DOHH2 (cell line): ENCODE measurements at regions not wholly inside any gene's neighbourhood (a gene's known extent, or its start where the extent isn't known, plus 50 kb on each side); places are given as distances from the start of the nearest gene placed in this dataset.

Source experiments
- H3F3A ChIP-seq: fragments of 200-600 bp; sonication (generic), shearing (Covaris generic); 2 replicates; pipeline ENCODE4 v1.6.0; 2016; ENCODE audit warnings: antibody characterized with exemption, mild to moderate bottlenecking; ENCODE audit not compliant: control insufficient read depth, insufficient read depth
- H3K27ac ChIP-seq: fragments of 200-600 bp; sonication (generic); 2 replicates; pipeline ENCODE4 v1.5.1; 2014; ENCODE audit warnings: low read depth, mild to moderate bottlenecking, low read length, moderate library complexity
- H3K27me3 ChIP-seq: fragments of 200-600 bp; sonication (generic); 2 replicates; pipeline ENCODE4 v1.6.1; 2014; ENCODE audit warnings: mild to moderate bottlenecking, low read length, mixed read lengths; ENCODE audit not compliant: control insufficient read depth
- H3K36me3 ChIP-seq: fragments of 200-600 bp; sonication (generic); 2 replicates; pipeline ENCODE4 v1.6.1; 2014; ENCODE audit warnings: mild to moderate bottlenecking, low read length, moderate library complexity, mixed read lengths; ENCODE audit not compliant: control insufficient read depth
- H3K4me1 ChIP-seq: fragments of 200-600 bp; sonication (generic); 2 replicates; pipeline ENCODE4 v1.6.1; 2014; ENCODE audit warnings: mild to moderate bottlenecking, low read length, mixed read lengths; ENCODE audit not compliant: control insufficient read depth
- H3K4me2 ChIP-seq: fragments of 200-600 bp; sonication (generic); 2 replicates; pipeline ENCODE4 v1.6.0; 2014; ENCODE audit warnings: mild to moderate bottlenecking, low read length, moderate library complexity
- H3K4me3 ChIP-seq: fragments of 200-600 bp; sonication (generic); 2 replicates; pipeline ENCODE4 v1.5.1; 2014; ENCODE audit warnings: mild to moderate bottlenecking, low read length, mixed read lengths
- H3K79me2 ChIP-seq: fragments of 200-600 bp; sonication (generic); 2 replicates; pipeline ENCODE4 v1.6.1; 2014; ENCODE audit warnings: mild to moderate bottlenecking, low read length, mixed read lengths; ENCODE audit not compliant: control insufficient read depth
- H3K9me2 ChIP-seq: fragments of 200-600 bp; sonication (generic); replicated peaks from 2 replicates; pipeline ENCODE4 v1.6.1; 2014; ENCODE audit warnings: mild to moderate bottlenecking, low read length, mixed read lengths; ENCODE audit not compliant: control insufficient read depth
- H3K9me3 ChIP-seq: fragments of 200-600 bp; sonication (generic); 2 replicates; pipeline ENCODE4 v1.6.1; 2014; ENCODE audit warnings: antibody characterized with exemption, low read length, mixed read lengths; ENCODE audit not compliant: control insufficient read depth, insufficient read depth
- H4K20me1 ChIP-seq: fragments of 200-600 bp; sonication (generic); 2 replicates; pipeline ENCODE4 v1.6.0; 2014; ENCODE audit warnings: low read depth, mild to moderate bottlenecking, antibody characterized with exemption, low read length, moderate library complexity; ENCODE audit not compliant: control insufficient read depth, insufficient read depth
- CTCF ChIP-seq: fragments of 200-600 bp; sonication (generic); IDR thresholded peaks from one replicate; pipeline ENCODE4 v1.5.1; 2014; ENCODE audit warnings: antibody characterized with exemption, mild to moderate bottlenecking, low read depth, low read length; ENCODE audit not compliant: poor library complexity, severe bottlenecking
- EZH2phosphoT487 ChIP-seq: fragments of 200-600 bp; sonication (generic); IDR thresholded peaks from 2 replicates; pipeline ENCODE4 v1.6.1; 2017; ENCODE audit warnings: borderline replicate concordance, mild to moderate bottlenecking, antibody characterized with exemption, low read length, moderate library complexity, mixed read lengths

GRCh38 chr14:98799891-98800290, 472.1 kb downstream of the BCL11B start:
- no peaks in the 10 kb centered on the region for H3K9me2 ChIP-seq
- H3K9me3 ChIP-seq = no peaks in the 10 kb centered on the region; the same call in 1 of the 2 replicates
- H3K36me3 ChIP-seq = no peaks in the 10 kb centered on the region

GRCh38 chr14:98802044-98802443, 470.0 kb downstream of the BCL11B start:
- Histone ChIP-seq H3K27me3 (no peaks in the 10 kb centered on the region), H3K4me2 (no peak overlapping the region), H3K9me3 (no peaks in the 10 kb centered on the region; the same call in 1 of the 2 replicates), H3K4me1 (no peaks in the 10 kb centered on the region), H3F3A (no peaks in the 10 kb centered on the region), H3K36me3 (no peaks in the 10 kb centered on the region), H3K4me3 (no peak overlapping the region), H3K79me2 (no peaks in the 10 kb centered on the region), H3K27ac (no peak overlapping the region), H3K9me2 (no peaks in the 10 kb centered on the region), H4K20me1 (no peaks in the 10 kb centered on the region)
- TF ChIP-seq CTCF (no peak), EZH2phosphoT487 (no peak)

More at GRCh38 chr14:98799891-98800290, 472.1 kb downstream of the BCL11B start:
- TF ChIP-seq EZH2phosphoT487 (no peak), CTCF (no peak)
- no peaks in the 10 kb centered on the region for H3K79me2 ChIP-seq
- H3K27ac ChIP-seq = no peak overlapping the region
- H3K4me3 ChIP-seq = no peak overlapping the region
- no peaks in the 10 kb centered on the region for H3F3A ChIP-seq
- H3K27me3 ChIP-seq = no peaks in the 10 kb centered on the region
- H3K4me1 ChIP-seq = no peaks in the 10 kb centered on the region
- H4K20me1 ChIP-seq = no peaks in the 10 kb centered on the region
- H3K4me2 ChIP-seq = no peak overlapping the region

- H3K79me2 ChIP-seq = no peaks in the 10 kb centered on the region
- no peaks in the 10 kb centered on the region for H4K20me1 ChIP-seq
- H3K4me2 ChIP-seq = no peak overlapping the region
- H3K4me1 ChIP-seq = no peaks in the 10 kb centered on the region
- H3K27ac ChIP-seq = no peak overlapping the region
- H3K9me3 ChIP-seq = no peaks in the 10 kb centered on the region; the same call in 1 of the 2 replicates
- H3K9me2 ChIP-seq = no peaks in the 10 kb centered on the region
- no peaks in the 10 kb centered on the region for H3K36me3 ChIP-seq
- TF ChIP-seq CTCF (no peak), EZH2phosphoT487 (no peak)
- H3K27me3 ChIP-seq = no peaks in the 10 kb centered on the region
- no peaks in the 10 kb centered on the region for H3F3A ChIP-seq
- no peak overlapping the region for H3K4me3 ChIP-seq
Observed at GRCh38 chr14:98803196-98803595, 468.8 kb downstream of the BCL11B start.
